Fibroblast of mammary gland (primary cell): ENCODE measurements at regions not wholly inside any gene's neighbourhood (a gene's known extent, or its start where the extent isn't known, plus 50 kb on each side); places are given as distances from the start of the nearest gene placed in this dataset.

Experiments
- DNase-seq: peaks from one replicate; pipeline ENCODE4 v3.0.0-alpha.2; 2010; ENCODE audit warnings: low read depth
- H3K4me3 ChIP-seq: 2 replicates; pipeline ENCODE4 v1.5.1; 2011; ENCODE audit warnings: low read depth, mild to moderate bottlenecking, low read length, moderate library complexity; ENCODE audit not compliant: control insufficient read depth
- CTCF ChIP-seq: conservative IDR thresholded peaks from 2 replicates; pipeline ENCODE4 v1.5.1; 2011; ENCODE audit warnings: low read depth, low read length, inconsistent platforms; ENCODE audit not compliant: control insufficient read depth, insufficient read depth

- no peak for TF ChIP-seq CTCF
- no peak overlapping the region for H3K4me3 ChIP-seq
- DNase-seq: peak; percentile 96
Observed at GRCh38 chr17:72392056-72393010, 271.5 kb downstream of the SOX9 start.

- TF ChIP-seq CTCF: no peak
- H3K4me3 ChIP-seq: no peak overlapping the region
- peak; percentile 91 for DNase-seq
Observed at GRCh38 chr17:72393553-72393952, 272.7 kb downstream of the SOX9 start.

- no peak for DNase-seq
- no peak for TF ChIP-seq CTCF
Observed at GRCh38 chr17:72394531-72394930, 273.7 kb downstream of the SOX9 start.

GRCh38 chr17:72396121-72396520, 275.3 kb downstream of the SOX9 start:
- no peak for TF ChIP-seq CTCF
- DNase-seq: no peak
- no peak overlapping the region for H3K4me3 ChIP-seq

More at GRCh38 chr17:72394531-72394930, 273.7 kb downstream of the SOX9 start:
- no peak overlapping the region for H3K4me3 ChIP-seq

GRCh38 chr17:72397223-72397667, 276.4 kb downstream of the SOX9 start:
- H3K4me3 ChIP-seq: no peak overlapping the region
- no peak for TF ChIP-seq CTCF
- no peak for DNase-seq

- peak; percentile 71 for DNase-seq
- TF ChIP-seq CTCF: no peak
- no peak overlapping the region for H3K4me3 ChIP-seq
Observed at GRCh38 chr17:72397687-72398086, 276.9 kb downstream of the SOX9 start.
